ENCODE measurements at regions not wholly inside any gene's neighbourhood (a gene's known extent, or its start where the extent isn't known, plus 50 kb on each side); places are given as distances from the start of the nearest gene placed in this dataset.
"Not testable (repeated sequence)": the region's sequence is repeated elsewhere in the genome, so short reads cannot be mapped to it uniquely, and the experiment has no call there.

- DNase-seq, result no peak
Measured at GRCh38 chr6:92361990-92362389, 1057.4 kb downstream of the EPHA7 start.

GRCh38 chr6:92354270-92354829, 1065.0 kb downstream of the EPHA7 start:
- DNase-seq, result no peak

DNA sequence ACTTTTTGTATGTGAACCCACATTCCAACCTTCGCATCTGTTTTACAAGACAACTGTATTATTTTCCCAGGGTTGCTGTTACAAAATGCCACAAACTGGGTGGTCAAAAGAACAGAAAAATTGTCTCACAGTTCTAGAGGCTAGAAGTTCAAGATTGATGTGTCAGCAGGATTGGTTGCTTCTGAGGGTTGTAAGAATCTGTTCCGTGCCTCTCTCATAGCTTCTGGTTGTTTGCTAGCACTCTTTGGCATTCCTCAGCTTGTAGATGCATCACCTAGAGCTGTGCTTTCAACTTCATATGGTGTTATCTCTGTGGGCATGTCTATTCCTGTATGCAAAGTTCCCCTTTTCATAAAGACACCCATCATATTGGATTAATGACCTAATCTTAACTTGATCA, 1067.2 kb downstream of the EPHA7 start:
- no peak for DNase-seq

GRCh38 chr6:92341201-92341600, 1078.2 kb downstream of the EPHA7 start:
- DNase-seq, result no peak

DNA sequence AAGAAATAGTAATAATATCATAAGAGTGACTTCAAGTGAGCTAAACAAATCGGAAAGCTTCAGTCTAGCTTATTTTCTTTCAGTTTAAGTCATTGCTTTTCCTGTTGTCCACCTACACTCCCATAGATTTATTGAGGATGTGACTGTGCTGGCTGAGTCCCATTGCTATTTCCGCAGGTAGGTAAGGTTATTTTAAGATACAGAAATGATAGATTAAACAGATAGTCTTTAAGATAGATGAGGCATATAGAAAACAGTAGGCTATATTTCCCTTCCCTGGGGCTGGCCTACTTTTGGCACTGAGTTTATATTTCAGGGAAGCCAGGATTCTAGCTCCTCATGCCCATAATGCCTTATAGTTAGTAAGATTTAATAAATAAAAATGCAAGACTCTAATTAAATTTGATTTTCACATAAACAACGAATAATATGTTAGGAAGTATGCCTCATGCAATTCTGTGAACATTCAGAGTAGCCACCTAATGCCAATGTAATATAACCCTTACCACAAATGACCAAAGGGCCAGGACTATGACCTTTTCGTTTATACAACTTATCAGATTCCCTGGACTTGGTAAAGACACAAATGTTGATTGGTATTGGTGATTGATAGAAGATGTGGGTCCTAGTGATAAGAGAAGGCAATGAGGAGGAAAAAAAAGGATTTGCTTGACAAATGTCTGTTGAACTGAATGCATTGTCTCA, 1079.3 kb downstream of the EPHA7 start:
- no peak for DNase-seq

DNA sequence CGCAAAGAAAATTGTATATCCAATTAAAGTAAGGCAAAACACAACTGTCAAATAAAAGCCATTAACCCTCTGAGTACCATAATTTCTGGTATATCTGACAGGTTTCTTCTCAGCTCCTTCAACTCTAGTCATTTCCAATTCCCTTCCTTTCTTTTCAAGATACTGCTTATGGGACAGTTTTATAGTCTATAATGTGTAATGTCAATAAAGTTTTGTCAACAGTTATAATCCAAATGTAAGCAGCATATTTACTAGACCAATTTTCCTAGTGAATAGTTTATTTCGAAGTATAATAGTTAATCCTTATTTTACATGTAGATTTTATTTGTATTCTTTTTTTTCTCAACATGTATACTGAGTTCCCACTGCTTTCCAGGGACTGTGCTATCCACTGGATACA, 1081.8 kb downstream of the EPHA7 start:
- no peak for DNase-seq

DNA sequence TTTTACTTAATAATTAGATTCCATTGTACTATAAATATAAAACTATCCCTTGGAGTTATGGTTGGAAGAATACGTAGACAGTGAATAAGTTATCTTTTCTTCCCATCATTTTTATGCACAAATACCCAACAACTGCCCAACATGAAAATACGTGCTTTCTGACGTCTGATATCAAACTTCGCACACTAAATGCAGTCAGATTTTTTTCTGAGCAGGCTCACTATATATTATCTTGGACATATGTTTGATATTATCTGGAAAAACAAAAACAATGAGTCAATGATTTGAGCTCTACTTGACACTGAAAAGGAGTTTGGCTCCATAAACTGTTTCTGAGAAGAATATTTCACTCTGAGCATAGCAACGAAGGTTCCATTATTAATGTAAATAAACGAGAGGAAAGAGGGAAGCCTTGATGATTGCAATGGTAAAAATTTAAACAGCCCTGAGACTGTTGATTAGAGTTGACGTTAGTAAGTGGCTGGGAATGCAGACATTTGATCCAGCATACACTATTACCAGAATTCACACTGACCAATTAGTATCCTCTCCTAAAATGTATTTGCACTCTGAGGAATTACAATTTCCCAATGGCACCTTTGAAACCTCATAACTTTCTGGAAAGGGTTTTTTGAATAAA, 1090.0 kb downstream of the EPHA7 start:
- DNase-seq, result no peak

- DNase-seq, result no peak
Measured at GRCh38 chr6:92315312-92315711, 1104.0 kb downstream of the EPHA7 start.

DNA sequence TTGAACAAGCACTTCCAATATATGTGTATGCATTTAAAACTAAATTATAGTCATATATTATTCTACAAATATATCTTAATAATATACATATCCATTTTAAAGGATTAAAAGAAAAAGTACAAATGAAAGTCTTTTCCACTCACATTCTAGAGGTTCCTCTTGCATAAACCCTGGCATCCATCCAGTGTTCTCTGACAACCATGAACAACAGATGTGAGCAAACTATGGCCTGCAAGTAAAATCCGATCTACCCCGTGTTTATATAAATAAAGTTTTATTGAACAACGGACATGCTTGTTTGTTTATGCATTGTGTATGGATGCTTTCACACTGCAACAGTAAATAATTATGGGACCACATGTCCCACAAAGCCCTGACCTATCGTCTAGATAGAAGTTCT, 1122.3 kb downstream of the EPHA7 start:
- no peak for DNase-seq

DNA sequence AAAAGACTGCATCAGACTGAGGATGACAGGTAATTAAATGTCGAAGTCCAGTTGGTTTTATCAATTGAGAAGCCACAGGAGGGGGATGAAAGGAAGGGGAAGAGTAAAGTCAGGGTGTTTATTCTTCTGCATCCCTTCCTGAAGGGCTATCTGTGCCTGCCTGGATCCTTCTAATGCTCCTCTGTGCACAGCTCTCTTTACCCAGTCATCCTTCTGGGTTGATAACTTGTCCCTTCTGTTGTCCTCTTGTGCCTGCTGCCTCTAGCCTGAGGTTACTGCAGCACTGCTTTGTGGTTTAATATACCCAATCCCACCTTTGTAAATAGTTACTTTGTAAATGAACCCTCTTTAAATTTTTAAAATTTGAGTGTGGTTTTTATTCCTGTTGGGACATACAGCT, 1127.3 kb downstream of the EPHA7 start:
- no peak for DNase-seq

GRCh38 chr6:92289831-92290230, 1129.5 kb downstream of the EPHA7 start:
- DNase-seq, result no peak

- no peak for DNase-seq
Measured at GRCh38 chr6:92281571-92282076, 1137.7 kb downstream of the EPHA7 start.

DNA sequence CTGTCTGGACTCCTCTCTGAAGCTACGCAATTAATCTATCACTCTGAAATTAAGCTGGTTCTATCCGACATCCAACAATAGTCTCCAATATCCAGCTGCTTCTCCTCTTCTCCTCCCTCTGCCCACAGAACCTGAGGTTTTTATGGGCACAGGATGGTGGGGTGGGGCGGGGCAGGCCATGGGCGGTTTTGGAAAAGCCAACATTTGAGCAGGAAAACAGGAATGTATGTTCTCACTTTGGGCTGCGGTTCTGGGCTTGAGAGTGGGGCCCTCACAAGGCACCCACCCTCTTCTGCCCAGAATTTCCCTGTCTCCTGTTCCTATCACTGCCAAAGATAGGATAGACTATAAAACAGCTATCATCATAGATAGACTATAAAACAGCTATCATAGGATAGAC, 1144.2 kb downstream of the EPHA7 start:
- no peak for DNase-seq

DNA sequence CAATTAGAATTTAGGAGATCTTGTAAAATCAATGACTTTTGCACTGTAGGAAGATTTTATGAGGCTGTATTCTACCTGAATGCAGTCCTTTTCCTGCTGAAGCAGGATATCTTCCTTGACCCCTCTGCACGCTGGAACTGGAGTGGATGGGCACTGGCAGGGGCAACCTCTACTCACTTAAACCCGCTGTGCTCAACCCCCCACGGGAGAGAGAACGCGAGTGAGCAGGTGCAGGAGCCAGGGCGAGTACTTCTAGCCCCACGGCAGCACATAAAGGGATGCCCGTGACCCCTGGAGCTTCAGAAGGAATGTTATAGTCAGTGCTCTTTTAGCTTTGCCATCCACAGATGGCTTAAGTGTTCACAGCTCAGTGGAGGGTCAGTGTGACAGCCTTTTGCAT, 1144.8 kb downstream of the EPHA7 start:
- DNase-seq, result no peak

- DNase-seq, result no peak
Measured at GRCh38 chr6:92273694-92274093, 1145.7 kb downstream of the EPHA7 start.

GRCh38 chr6:92271091-92271490, 1148.3 kb downstream of the EPHA7 start:
- DNase-seq, result no peak

GRCh38 chr6:92270365-92270764, 1149.0 kb downstream of the EPHA7 start:
- DNase-seq, result no peak

- DNase-seq, result no peak
Measured at GRCh38 chr6:92267335-92267734, 1152.0 kb downstream of the EPHA7 start.

- no peak for DNase-seq
Measured at GRCh38 chr6:92263864-92264263, 1155.5 kb downstream of the EPHA7 start.

DNA sequence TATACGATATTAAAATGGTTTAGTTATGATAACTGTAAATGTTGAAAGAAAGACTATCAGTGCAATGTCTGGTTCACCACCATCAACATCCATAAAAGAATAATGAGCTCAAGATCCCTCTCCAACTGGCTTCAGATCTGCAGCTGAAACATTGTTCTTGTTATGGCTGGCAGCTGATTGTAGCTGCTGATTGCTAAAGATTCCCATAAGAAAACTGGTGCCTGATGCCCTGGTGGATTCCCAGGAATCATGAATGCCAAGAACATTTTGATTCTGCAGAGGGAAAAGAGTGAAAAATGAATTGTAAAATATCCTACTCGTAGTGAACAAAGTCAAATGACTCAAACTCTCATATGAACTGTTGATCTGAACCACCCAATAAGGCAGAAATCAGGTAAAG, 1160.2 kb downstream of the EPHA7 start:
- DNase-seq, result no peak

DNA sequence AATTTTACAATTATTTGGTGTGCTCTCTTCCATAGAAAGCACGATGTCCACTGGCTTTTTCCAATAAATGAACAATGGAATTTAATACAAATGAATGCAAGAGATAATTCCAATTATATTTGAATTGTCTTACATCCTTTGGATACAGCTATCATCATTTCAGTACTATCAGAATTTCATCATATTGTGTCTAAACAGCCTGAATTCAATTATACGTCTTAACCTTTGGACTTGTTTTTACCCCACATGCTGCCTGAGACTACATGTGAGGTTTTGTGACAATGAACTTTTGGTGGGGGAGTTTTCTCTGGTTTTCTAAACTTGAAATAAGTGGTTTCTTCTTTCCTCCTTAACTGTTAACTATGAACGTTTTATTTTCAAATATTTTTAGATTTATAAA, 1176.0 kb downstream of the EPHA7 start:
- no peak for DNase-seq

DNA sequence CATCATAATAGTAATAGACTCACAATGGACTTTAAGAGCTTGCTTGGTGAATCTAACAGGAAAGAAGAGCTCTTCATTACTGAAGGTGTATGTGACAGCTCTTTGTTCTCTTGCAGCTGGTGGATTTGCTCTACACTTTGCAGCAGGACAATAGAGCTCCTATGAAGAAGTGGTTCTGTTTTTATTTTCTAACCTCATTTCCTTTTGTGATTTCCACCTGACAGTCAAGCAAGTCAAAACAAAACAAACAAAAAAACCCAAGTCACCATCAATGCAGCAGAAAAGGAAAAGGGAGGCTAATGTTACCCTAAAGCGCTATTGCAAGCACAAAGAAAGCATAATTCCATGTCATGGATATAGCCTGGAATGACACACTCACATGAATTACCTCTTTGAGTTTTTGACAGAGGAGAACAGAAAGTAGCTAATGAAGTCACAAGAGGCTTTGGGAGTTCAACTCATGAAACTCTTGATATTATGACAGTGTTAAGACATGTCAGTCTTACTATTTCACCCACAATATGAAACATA, 1188.1 kb downstream of the EPHA7 start:
- DNase-seq, result no peak

DNA sequence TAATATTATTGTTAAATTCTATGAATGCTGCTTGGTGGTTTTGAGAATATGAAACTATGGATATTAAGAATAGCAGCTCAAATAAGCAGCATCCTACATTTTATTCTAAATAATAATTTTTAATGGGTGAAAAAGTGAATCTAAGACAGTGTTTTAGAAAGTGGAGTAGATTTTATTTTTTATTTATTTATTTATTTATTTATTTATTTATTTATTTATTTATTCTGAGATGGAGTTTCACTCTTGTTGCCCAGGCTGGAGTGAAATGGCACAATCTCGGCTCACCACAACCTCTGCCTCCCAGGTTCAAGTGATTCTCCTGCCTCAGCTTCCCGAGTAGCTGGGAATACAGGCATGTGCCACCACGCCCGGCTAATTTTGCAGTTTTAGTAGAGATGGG, 1199.4 kb downstream of the EPHA7 start:
- not testable (repeated sequence) for DNase-seq

DNA sequence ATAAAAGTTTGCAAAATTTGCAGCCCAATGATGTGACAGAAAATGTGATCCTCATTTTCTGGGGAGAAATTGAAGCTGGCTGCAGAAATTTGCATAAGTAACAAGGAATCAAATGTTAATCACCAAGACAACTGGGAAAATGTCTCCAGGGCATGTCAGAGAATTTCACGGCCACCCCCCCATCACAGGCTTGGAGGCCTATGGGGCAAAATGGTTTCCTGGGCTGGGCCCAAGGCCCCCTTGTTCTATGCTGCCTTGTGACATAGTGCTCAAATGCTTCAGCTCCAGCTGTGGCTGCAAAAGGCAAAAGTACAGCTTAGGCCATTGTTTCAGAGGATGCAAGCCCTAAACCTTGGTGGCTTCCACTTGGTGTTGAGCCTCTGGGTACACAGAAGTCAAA, 1202.6 kb downstream of the EPHA7 start:
- no peak for DNase-seq

Measured in NCI-H2227 treated with DMSO at 0.1 percent for 48 hours (cell line).